ENCODE measurements at regions not wholly inside any gene's neighbourhood (a gene's known extent, or its start where the extent isn't known, plus 50 kb on each side); places are given as distances from the start of the nearest gene placed in this dataset.
A peak's percentile ranks its signal among the peaks of the same experiment; 100 is the strongest.

DNA sequence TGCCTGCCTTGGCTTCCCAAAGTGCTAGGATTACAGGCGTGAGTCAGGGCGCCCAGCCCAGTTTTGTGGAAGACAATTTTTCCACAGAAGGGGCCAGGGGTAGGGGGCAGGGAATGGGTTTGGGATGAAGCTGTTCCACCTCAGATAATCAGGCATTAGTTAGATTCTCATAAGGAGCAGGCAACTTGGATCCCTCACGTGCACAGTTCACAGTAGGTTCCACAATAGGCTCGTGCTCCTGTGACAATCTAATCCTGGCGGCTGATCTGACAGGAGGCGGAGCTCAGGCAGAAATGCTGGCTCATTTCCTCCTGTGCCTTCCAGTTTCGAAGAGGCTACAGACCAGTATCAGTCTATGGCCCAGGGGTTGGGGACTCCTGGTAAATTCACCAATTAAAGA lies 491.6 kb upstream of the AADAT start:
- intact Hi-C loops (cut with micrococcal nuclease), result no loop called here
- CTCF ChIA-PET, result no interaction called here
- no peak overlapping the region for H3K4me2 ChIP-seq (ENCODE audit: low read length)
- H3K9me3 ChIP-seq (ENCODE audit: low read length), result no peaks in the 10 kb centered on the region
- no peaks in the 10 kb centered on the region for H3K79me2 ChIP-seq (ENCODE audit: low read length)
- H3K36me3 ChIP-seq (ENCODE audit: low read depth, low read length), result no peaks in the 10 kb centered on the region
- DNase-seq, result no peak
- H3K4me1 ChIP-seq (ENCODE audit: insufficient read depth, low read length), result no peaks in the 10 kb centered on the region
- BruUV-seq (replicated peaks), result no TSS peak
- H3F3A ChIP-seq (ENCODE audit: low read length, unreplicated experiment), result no peaks in the 10 kb centered on the region
- no peak overlapping the region for H3K9ac ChIP-seq (ENCODE audit: low read length)
- no peak for ATAC-seq
- H3K27me3 ChIP-seq (ENCODE audit: low read length), result no peaks in the 10 kb centered on the region
- peak overlapping the region; percentile 26; the same call in 1 of the 2 replicates for H2AFZ ChIP-seq (ENCODE audit: low read length)
- H3K4me3 ChIP-seq (ENCODE audit: low read length), result no peak overlapping the region
- POLR2A ChIA-PET (ENCODE audit: unreplicated experiment), result no interaction called here
- no peak overlapping the region for H3K27ac ChIP-seq (ENCODE audit: low read length)
- no peak for TF ChIP-seq EZH2phosphoT487 (IDR thresholded peaks at IDR 0.05; ENCODE audit: borderline replicate concordance, low read length)
- TF ChIP-seq EZH2 (IDR thresholded peaks at IDR 0.05; ENCODE audit: low read length, unreplicated experiment), result no peak
- TF ChIP-seq, protein P1, sequence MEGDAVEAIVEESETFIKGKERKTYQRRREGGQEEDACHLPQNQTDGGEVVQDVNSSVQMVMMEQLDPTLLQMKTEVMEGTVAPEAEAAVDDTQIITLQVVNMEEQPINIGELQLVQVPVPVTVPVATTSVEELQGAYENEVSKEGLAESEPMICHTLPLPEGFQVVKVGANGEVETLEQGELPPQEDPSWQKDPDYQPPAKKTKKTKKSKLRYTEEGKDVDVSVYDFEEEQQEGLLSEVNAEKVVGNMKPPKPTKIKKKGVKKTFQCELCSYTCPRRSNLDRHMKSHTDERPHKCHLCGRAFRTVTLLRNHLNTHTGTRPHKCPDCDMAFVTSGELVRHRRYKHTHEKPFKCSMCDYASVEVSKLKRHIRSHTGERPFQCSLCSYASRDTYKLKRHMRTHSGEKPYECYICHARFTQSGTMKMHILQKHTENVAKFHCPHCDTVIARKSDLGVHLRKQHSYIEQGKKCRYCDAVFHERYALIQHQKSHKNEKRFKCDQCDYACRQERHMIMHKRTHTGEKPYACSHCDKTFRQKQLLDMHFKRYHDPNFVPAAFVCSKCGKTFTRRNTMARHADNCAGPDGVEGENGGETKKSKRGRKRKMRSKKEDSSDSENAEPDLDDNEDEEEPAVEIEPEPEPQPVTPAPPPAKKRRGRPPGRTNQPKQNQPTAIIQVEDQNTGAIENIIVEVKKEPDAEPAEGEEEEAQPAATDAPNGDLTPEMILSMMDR (conservative IDR thresholded peaks at IDR 0.05; ENCODE audit: low read depth, low read length), result no peak
- H3K9me2 ChIP-seq (replicated peaks; ENCODE audit: low read length), result no peaks in the 10 kb centered on the region
- no peaks in the 10 kb centered on the region for H4K20me1 ChIP-seq (ENCODE audit: low read length)

DNA sequence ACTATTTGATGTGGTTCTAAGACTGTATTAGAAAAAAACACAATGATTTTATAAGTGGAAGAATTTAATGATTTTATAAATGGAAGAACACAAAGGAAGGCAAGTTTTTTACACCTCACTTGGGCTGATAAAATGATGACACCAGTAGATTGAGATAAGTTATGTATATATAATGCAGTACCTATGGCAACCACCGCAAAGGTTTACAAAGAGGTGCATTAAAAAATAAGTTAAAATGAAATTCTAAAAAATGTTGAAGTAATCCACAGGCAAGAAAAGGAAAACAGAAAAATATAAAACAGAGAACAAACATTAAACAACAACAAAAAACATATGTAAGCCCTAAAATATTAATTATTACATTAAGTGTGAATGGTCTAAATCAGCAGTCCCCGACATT lies 490.9 kb upstream of the AADAT start:
- TF ChIP-seq EZH2 (IDR thresholded peaks at IDR 0.05; ENCODE audit: low read length, unreplicated experiment) (no peak), EZH2phosphoT487 (IDR thresholded peaks at IDR 0.05; ENCODE audit: borderline replicate concordance, low read length) (no peak)
- TF ChIP-seq, protein P1 (conservative IDR thresholded peaks at IDR 0.05; ENCODE audit: low read depth, low read length), result no peak
- no TSS peak for BruUV-seq (replicated peaks)
- no peaks in the 10 kb centered on the region for H4K20me1 ChIP-seq (ENCODE audit: low read length)
- ChIA-PET POLR2A (ENCODE audit: unreplicated experiment) (no interaction called here), CTCF (no interaction called here)
- intact Hi-C loops (cut with micrococcal nuclease), result no loop called here
- no peaks in the 10 kb centered on the region for H3K79me2 ChIP-seq (ENCODE audit: low read length)
- H3K36me3 ChIP-seq (ENCODE audit: low read depth, low read length), result no peaks in the 10 kb centered on the region
- H3K9me3 ChIP-seq (ENCODE audit: low read length), result no peaks in the 10 kb centered on the region
- DNase-seq (no peak), ATAC-seq (no peak)
- H3K9ac ChIP-seq (ENCODE audit: low read length), result no peak overlapping the region
- H3K4me1 ChIP-seq (ENCODE audit: insufficient read depth, low read length), result no peaks in the 10 kb centered on the region
- no peaks in the 10 kb centered on the region for H3K27me3 ChIP-seq (ENCODE audit: low read length)
- H3K9me2 ChIP-seq (replicated peaks; ENCODE audit: low read length), result no peaks in the 10 kb centered on the region
- no peaks in the 10 kb centered on the region for H3F3A ChIP-seq (ENCODE audit: low read length, unreplicated experiment)
- no peak overlapping the region for H3K4me3 ChIP-seq (ENCODE audit: low read length)
- H2AFZ ChIP-seq (ENCODE audit: low read length), result no peak overlapping the region
- no peak overlapping the region for H3K4me2 ChIP-seq (ENCODE audit: low read length)
- H3K27ac ChIP-seq (ENCODE audit: low read length), result no peak overlapping the region

DNA sequence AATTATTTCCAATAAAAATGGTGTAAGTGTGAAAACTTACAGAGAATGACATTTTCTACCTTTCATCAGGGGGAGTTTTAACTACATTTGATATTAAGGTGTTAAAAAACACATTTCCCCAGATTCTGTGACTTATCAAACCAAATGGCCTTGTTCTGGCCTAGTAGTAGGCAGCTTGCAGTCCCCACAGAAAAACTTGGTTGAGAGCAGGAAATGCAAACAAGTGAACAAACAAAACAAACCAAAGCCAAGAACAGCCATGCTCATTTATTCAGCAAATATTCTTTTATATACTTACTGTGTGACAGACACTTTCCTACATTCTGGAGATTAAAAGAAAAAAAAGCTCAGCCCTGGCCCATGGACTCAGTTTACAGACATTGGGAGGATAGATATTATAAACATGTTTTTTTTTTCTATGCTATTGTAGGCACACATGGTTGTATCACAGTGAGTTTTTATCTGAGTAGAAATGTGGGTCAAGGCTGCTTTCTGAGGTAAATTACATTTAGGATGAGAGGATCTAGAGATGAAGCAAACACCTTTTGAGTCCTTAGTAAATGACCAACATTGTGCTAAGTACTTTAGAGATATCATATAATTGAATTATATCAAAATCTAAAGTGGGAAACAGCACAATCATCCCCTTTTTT lies 449.2 kb upstream of the AADAT start:
- no peaks in the 10 kb centered on the region for H3K27me3 ChIP-seq (ENCODE audit: low read length)
- H3K27ac ChIP-seq (ENCODE audit: low read length), result no peak overlapping the region
- H2AFZ ChIP-seq (ENCODE audit: low read length), result no peak overlapping the region
- BruUV-seq (replicated peaks), result no TSS peak
- H3K9me2 ChIP-seq (replicated peaks; ENCODE audit: low read length), result no peaks in the 10 kb centered on the region
- H3K9me3 ChIP-seq (ENCODE audit: low read length), result no peaks in the 10 kb centered on the region
- ATAC-seq (no peak), DNase-seq (no peak)
- intact Hi-C loops (cut with micrococcal nuclease), result no loop called here
- TF ChIP-seq EZH2 (IDR thresholded peaks at IDR 0.05; ENCODE audit: low read length, unreplicated experiment) (no peak), EZH2phosphoT487 (IDR thresholded peaks at IDR 0.05; ENCODE audit: borderline replicate concordance, low read length) (no peak)
- TF ChIP-seq, protein P1 (conservative IDR thresholded peaks at IDR 0.05; ENCODE audit: low read depth, low read length), result no peak
- H3K4me2 ChIP-seq (ENCODE audit: low read length), result no peak overlapping the region
- no peaks in the 10 kb centered on the region for H3K4me1 ChIP-seq (ENCODE audit: insufficient read depth, low read length)
- H3K9ac ChIP-seq (ENCODE audit: low read length), result no peak overlapping the region
- no peak overlapping the region for H3K4me3 ChIP-seq (ENCODE audit: low read length)
- H4K20me1 ChIP-seq (ENCODE audit: low read length), result no peaks in the 10 kb centered on the region
- no peaks in the 10 kb centered on the region for H3K79me2 ChIP-seq (ENCODE audit: low read length)
- H3F3A ChIP-seq (ENCODE audit: low read length, unreplicated experiment), result no peaks in the 10 kb centered on the region
- no peaks in the 10 kb centered on the region for H3K36me3 ChIP-seq (ENCODE audit: low read depth, low read length)
- CTCF ChIA-PET, result no interaction called here
- POLR2A ChIA-PET (ENCODE audit: unreplicated experiment), result no interaction called here
